ENCODE measurements at regions not wholly inside any gene's neighbourhood (a gene's known extent, or its start where the extent isn't known, plus 50 kb on each side); places are given as distances from the start of the nearest gene placed in this dataset.

GRCh38 chr5:147080391-147080790 is 154.4 kb upstream of the STK32A start:
- peaks cover 5% of the 10 kb centered on the region for H3K4me1 Mint-ChIP-seq (ENCODE audit: low read depth, unreplicated experiment)
- no peak overlapping the region for H3K4me3 ChIP-seq (ENCODE audit: insufficient read depth, low read depth, low read length)
- H3K4me2 ChIP-seq (ENCODE audit: low read length), result no peak overlapping the region
- no peaks in the 10 kb centered on the region for H3K27me3 Mint-ChIP-seq (ENCODE audit: low read depth, unreplicated experiment)
- H3K27ac ChIP-seq (ENCODE audit: low read depth, low read length), result no peak overlapping the region
- H3K9me3 ChIP-seq (ENCODE audit: insufficient read depth, low read depth, low read length), result no peaks in the 10 kb centered on the region
- H3K79me2 ChIP-seq (ENCODE audit: insufficient read depth, low read length), result no peaks in the 10 kb centered on the region
- H3K4me3 Mint-ChIP-seq (ENCODE audit: unreplicated experiment), result no peak overlapping the region
- H3K36me3 Mint-ChIP-seq (ENCODE audit: low read depth, unreplicated experiment), result no peaks in the 10 kb centered on the region
- H3K4me1 ChIP-seq (ENCODE audit: insufficient read depth, low read length), result no peaks in the 10 kb centered on the region
- DNase-seq (ENCODE audit: low read depth) (no peak), FAIRE-seq (no peak)
- H3K9me3 Mint-ChIP-seq (ENCODE audit: unreplicated experiment), result no peaks in the 10 kb centered on the region
- H3K9ac ChIP-seq (ENCODE audit: low read length), result no peak overlapping the region
- TF ChIP-seq EZH2 (IDR thresholded peaks at IDR 0.05; ENCODE audit: insufficient read depth, low read length) (no peak), CTCF (IDR thresholded peaks at IDR 0.05; ENCODE audit: insufficient read depth, low read depth, low read length) (no peak)
- no peak overlapping the region for H2AFZ ChIP-seq (ENCODE audit: low read depth, low read length)
- no peak overlapping the region for H3K27ac Mint-ChIP-seq (ENCODE audit: unreplicated experiment)
- no peaks in the 10 kb centered on the region for H3K27me3 ChIP-seq (ENCODE audit: insufficient read depth, low read length)
- no peaks in the 10 kb centered on the region for H4K20me1 ChIP-seq (ENCODE audit: insufficient read depth, low read length)
- H3K36me3 ChIP-seq (ENCODE audit: insufficient read depth, low read length), result no peaks in the 10 kb centered on the region

GRCh38 chr5:147081311-147081764 is 153.5 kb upstream of the STK32A start:
- Histone ChIP-seq H4K20me1 (ENCODE audit: insufficient read depth, low read length) (no peaks in the 10 kb centered on the region), H3K27me3 (ENCODE audit: insufficient read depth, low read length) (no peaks in the 10 kb centered on the region), H3K4me2 (ENCODE audit: low read length) (no peak overlapping the region), H3K36me3 (ENCODE audit: insufficient read depth, low read length) (no peaks in the 10 kb centered on the region), H3K4me1 (ENCODE audit: insufficient read depth, low read length) (no peaks in the 10 kb centered on the region), H2AFZ (ENCODE audit: low read depth, low read length) (peak overlapping the region; percentile 57), H3K9me3 (ENCODE audit: insufficient read depth, low read depth, low read length) (no peaks in the 10 kb centered on the region), H3K9ac (ENCODE audit: low read length) (no peak overlapping the region), H3K27ac (ENCODE audit: low read depth, low read length) (no peak overlapping the region), H3K79me2 (ENCODE audit: insufficient read depth, low read length) (no peaks in the 10 kb centered on the region), H3K4me3 (ENCODE audit: insufficient read depth, low read depth, low read length) (no peak overlapping the region)
- peak; percentile 18 for DNase-seq (ENCODE audit: low read depth)
- no peaks in the 10 kb centered on the region for H3K27me3 Mint-ChIP-seq (ENCODE audit: low read depth, unreplicated experiment)
- H3K4me3 Mint-ChIP-seq (ENCODE audit: unreplicated experiment), result no peak overlapping the region
- TF ChIP-seq CTCF (IDR thresholded peaks at IDR 0.05; ENCODE audit: insufficient read depth, low read depth, low read length) (no peak), EZH2 (IDR thresholded peaks at IDR 0.05; ENCODE audit: insufficient read depth, low read length) (no peak)
- H3K36me3 Mint-ChIP-seq (ENCODE audit: low read depth, unreplicated experiment), result no peaks in the 10 kb centered on the region
- no peak overlapping the region for H3K27ac Mint-ChIP-seq (ENCODE audit: unreplicated experiment)
- FAIRE-seq, result no peak
- no peaks in the 10 kb centered on the region for H3K9me3 Mint-ChIP-seq (ENCODE audit: unreplicated experiment)
- H3K4me1 Mint-ChIP-seq (ENCODE audit: low read depth, unreplicated experiment), result peaks cover 5% of the 10 kb centered on the region

- DNase-seq (ENCODE audit: low read depth) (no peak), FAIRE-seq (no peak)
- H3K9me3 ChIP-seq (ENCODE audit: insufficient read depth, low read depth, low read length), result no peaks in the 10 kb centered on the region
- H3K27me3 ChIP-seq (ENCODE audit: insufficient read depth, low read length), result no peaks in the 10 kb centered on the region
- no peak overlapping the region for H3K9ac ChIP-seq (ENCODE audit: low read length)
- peaks cover 5% of the 10 kb centered on the region for H3K4me1 Mint-ChIP-seq (ENCODE audit: low read depth, unreplicated experiment)
- H3K4me3 ChIP-seq (ENCODE audit: insufficient read depth, low read depth, low read length), result no peak overlapping the region
- H3K27me3 Mint-ChIP-seq (ENCODE audit: low read depth, unreplicated experiment), result no peaks in the 10 kb centered on the region
- H3K36me3 Mint-ChIP-seq (ENCODE audit: low read depth, unreplicated experiment), result no peaks in the 10 kb centered on the region
- H3K4me3 Mint-ChIP-seq (ENCODE audit: unreplicated experiment), result no peak overlapping the region
- H3K4me2 ChIP-seq (ENCODE audit: low read length), result no peak overlapping the region
- H4K20me1 ChIP-seq (ENCODE audit: insufficient read depth, low read length), result no peaks in the 10 kb centered on the region
- peak overlapping the region; percentile 20 for H3K27ac Mint-ChIP-seq (ENCODE audit: unreplicated experiment)
- H3K36me3 ChIP-seq (ENCODE audit: insufficient read depth, low read length), result no peaks in the 10 kb centered on the region
- no peak overlapping the region for H2AFZ ChIP-seq (ENCODE audit: low read depth, low read length)
- TF ChIP-seq CTCF (IDR thresholded peaks at IDR 0.05; ENCODE audit: insufficient read depth, low read depth, low read length) (no peak), EZH2 (IDR thresholded peaks at IDR 0.05; ENCODE audit: insufficient read depth, low read length) (no peak)
- no peaks in the 10 kb centered on the region for H3K9me3 Mint-ChIP-seq (ENCODE audit: unreplicated experiment)
- H3K27ac ChIP-seq (ENCODE audit: low read depth, low read length), result no peak overlapping the region
- H3K4me1 ChIP-seq (ENCODE audit: insufficient read depth, low read length), result no peaks in the 10 kb centered on the region
- no peaks in the 10 kb centered on the region for H3K79me2 ChIP-seq (ENCODE audit: insufficient read depth, low read length)
Observed at GRCh38 chr5:147084702-147085101, 150.1 kb upstream of the STK32A start.

Measured in astrocyte (in vitro differentiated cells and primary cell).